ENCODE measurements at regions not wholly inside any gene's neighbourhood (a gene's known extent, or its start where the extent isn't known, plus 50 kb on each side); places are given as distances from the start of the nearest gene placed in this dataset.

GRCh38 chr1:42057800-42058199 is 95.4 kb upstream of the GUCA2B start:
- TF ChIP-seq EZH2 (IDR thresholded peaks at IDR 0.05; ENCODE audit: borderline replicate concordance, low read depth, low read length, poor library complexity, severe bottlenecking) (no peak), CTCF (conservative IDR thresholded peaks at IDR 0.05; ENCODE audit: low read depth, low read length) (no peak)
